Hematopoietic multipotent progenitor cell treated with erythropoietin and hydrocortisone succinate and interleukin-3 and kit ligand, for 6 days (in vitro differentiated cells): ENCODE measurements at regions not wholly inside any gene's neighbourhood (a gene's known extent, or its start where the extent isn't known, plus 50 kb on each side); places are given as distances from the start of the nearest gene placed in this dataset.
A peak's percentile ranks its signal among the peaks of the same experiment; 100 is the strongest.
"Not testable (repeated sequence)": the region's sequence is repeated elsewhere in the genome, so short reads cannot be mapped to it uniquely, and the experiment has no call there.

Source experiments
- DNase-seq: peaks from one replicate; pipeline ENCODE4 v3.0.0-alpha.2; 2015

GRCh38 chr12:89225808-89226411 lies 126.4 kb downstream of the DUSP6 start:
- no peak for DNase-seq

GRCh38 chr12:89225401-89225800 lies 126.9 kb downstream of the DUSP6 start:
- no peak for DNase-seq

GRCh38 chr12:89222580-89222979 lies 129.7 kb downstream of the DUSP6 start:
- not testable (repeated sequence) for DNase-seq

- DNase-seq = no peak
Observed at GRCh38 chr12:89217472-89217871, 134.8 kb downstream of the DUSP6 start.

- no peak for DNase-seq
Observed at GRCh38 chr12:89216211-89216952, 135.9 kb downstream of the DUSP6 start.

GRCh38 chr12:89215196-89215595 lies 137.1 kb downstream of the DUSP6 start:
- DNase-seq = no peak

GRCh38 chr12:89213747-89214146 lies 138.6 kb downstream of the DUSP6 start:
- DNase-seq = no peak

DNA sequence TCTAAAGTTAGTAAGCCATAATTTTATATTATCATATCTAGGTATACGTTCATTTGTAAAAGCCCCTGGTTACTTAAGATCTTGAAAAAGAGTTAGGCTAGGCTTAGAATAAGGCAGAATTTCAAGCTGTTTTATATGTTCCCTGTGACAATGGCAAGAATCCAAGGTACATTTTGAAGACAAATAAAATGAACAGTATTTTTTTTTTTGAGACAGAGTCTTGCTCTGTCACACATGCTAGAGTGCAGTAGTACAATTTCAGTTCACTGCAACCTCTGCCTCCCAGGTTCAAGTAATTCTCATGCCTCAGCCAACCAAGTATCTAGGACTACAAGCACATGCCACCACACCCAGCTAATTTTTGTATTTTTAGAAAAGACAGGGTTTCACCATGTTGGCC lies 139.2 kb downstream of the DUSP6 start:
- DNase-seq = no peak

DNA sequence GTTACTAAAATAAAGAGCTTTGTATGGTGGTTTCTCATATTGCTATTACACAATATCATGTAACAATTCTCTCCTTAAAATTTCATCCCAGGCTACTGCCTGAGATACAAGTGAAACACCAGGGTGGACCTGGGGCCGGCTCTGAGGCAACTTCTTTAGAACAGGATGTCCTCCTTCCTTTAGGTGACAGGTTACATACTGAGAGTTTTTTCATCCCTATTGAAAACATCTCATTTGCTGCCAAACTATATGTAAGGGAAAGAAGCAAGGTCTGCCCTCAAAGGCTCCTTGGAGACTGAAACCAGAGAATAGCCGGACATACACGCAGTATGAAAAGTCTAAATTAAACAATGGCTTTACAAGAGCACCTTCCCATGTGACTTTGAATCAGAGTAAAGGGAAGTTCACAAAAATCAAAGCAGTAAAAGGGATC lies 139.9 kb downstream of the DUSP6 start:
- no peak for DNase-seq

GRCh38 chr12:89211456-89211855 lies 140.8 kb downstream of the DUSP6 start:
- DNase-seq = no peak

GRCh38 chr12:89210277-89210676 lies 142.0 kb downstream of the DUSP6 start:
- DNase-seq = no peak

- DNase-seq = peak; percentile 36
Observed at GRCh38 chr12:89208661-89209096, 143.6 kb downstream of the DUSP6 start.

GRCh38 chr12:89206390-89206789 lies 145.9 kb downstream of the DUSP6 start:
- DNase-seq = no peak

- DNase-seq = no peak
Observed at GRCh38 chr12:89205517-89205916, 146.8 kb downstream of the DUSP6 start.

DNA sequence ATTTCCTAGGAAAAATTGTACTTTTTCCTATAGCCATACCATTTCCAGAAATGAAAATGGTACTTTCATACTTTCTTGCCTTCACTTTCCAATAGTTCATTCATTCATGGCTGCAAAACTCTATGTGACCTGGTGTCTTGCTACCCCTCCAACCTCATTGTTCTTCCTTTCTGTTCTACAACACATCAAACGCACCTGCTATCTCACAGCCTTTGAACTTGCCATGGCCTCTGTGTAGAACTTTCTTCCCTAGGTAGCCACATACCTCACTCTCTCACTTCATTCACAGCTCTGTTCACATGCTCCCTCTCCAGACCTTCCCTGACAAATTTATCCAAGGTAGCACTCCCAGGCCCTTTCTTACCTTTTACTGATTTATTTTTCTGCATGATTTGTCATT lies 149.2 kb downstream of the DUSP6 start:
- no peak for DNase-seq

DNA sequence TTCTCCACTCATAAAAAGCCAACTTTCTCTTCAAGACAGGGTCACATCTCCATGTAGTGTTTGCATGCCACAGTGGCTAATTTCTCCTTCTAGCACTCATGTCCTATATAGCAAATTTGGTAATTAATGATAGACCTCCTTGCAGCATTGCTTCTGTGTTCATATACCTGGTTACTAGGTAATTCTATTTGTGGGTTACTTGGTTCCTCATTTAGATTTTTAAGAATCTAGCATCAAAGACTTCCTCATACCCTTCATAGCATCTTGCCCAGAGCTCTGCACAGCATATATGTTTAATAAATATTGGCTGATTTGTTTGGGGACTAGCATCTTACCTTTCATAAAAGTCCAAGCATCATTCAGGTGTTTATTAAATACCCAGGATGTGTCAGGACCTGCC lies 152.1 kb downstream of the DUSP6 start:
- DNase-seq = no peak

- DNase-seq = no peak
Observed at GRCh38 chr12:89195470-89195869, 156.8 kb downstream of the DUSP6 start.

- DNase-seq = peak; percentile 14
Observed at GRCh38 chr12:89194683-89195082, 157.6 kb downstream of the DUSP6 start.

DNA sequence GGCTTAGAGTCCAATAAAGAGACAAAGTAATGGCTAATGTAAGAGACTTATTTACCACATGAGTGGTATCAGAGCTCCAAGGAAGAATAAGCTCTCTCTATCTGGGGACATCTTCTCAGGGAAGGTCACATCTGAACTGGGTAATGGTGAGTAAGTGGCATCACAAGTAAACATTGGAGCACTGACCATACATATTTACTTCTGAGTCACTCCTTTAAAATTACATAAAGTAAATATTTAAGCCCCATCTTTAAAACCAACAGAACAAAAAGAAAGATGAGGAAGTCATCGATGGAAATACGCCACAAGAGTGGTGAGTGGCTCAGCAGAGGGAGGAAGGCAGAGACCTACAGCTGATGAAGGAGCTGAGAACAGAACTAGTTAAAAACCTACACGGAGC lies 159.9 kb downstream of the DUSP6 start:
- DNase-seq = no peak

DNA sequence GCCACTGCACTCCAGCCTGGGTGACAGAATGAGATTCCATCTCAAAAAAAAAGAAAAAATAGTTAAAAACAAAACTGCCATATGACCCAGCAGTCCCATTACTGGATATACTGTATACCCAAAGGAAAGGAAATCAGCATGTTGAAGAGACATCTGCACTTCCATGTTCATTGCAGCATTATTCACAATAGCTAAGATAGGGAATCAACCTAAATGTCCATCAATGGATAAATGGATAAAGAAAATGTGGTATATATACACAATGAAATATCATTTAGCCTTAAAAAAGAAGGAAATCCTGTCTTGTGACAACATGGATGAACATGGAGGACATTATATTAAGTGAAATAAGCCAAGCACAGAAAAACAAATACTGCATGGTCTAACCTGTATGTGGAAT lies 160.7 kb downstream of the DUSP6 start:
- not testable (repeated sequence) for DNase-seq

- DNase-seq = no peak
Observed at GRCh38 chr12:89189448-89189847, 162.9 kb downstream of the DUSP6 start.

- DNase-seq = no peak
Observed at GRCh38 chr12:89187507-89187906, 164.8 kb downstream of the DUSP6 start.

GRCh38 chr12:89185889-89186288 lies 166.4 kb downstream of the DUSP6 start:
- DNase-seq = peak; percentile 27

- DNase-seq = no peak
Observed at GRCh38 chr12:89185181-89185580, 167.1 kb downstream of the DUSP6 start.

DNA sequence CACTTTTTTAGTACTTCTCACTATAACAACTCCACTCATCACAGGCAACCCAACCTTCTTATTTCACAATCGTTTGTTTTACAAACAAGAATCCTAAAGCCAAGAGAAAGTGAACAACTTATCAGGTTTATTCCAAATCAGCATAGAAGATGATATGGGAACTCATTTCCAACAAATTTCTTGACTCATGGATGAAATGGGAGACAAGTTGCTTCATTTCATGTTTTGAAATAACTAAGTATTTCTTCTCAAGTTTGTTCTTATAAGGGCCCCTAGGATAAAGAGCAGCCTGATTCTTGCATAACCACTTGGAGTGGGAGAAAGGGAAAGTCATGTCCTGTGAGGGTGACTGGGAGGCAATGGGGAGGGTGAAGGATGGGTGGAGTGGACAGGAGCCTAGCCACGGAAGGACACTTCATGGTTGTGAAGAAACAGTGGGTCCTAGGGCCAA lies 168.3 kb downstream of the DUSP6 start:
- DNase-seq = no peak
